Stimulated activated naive CD8-positive, alpha-beta T cell treated with anti-CD3 and anti-CD28 coated beads, Interleukin-15, Interleukin-2, amounts not matched to agents 100 U/mL and 50 U/mL, for 24 hours (primary cell): ENCODE measurements at regions not wholly inside any gene's neighbourhood (a gene's known extent, or its start where the extent isn't known, plus 50 kb on each side); places are given as distances from the start of the nearest gene placed in this dataset.
"Not testable (repeated sequence)": the region's sequence is repeated elsewhere in the genome, so short reads cannot be mapped to it uniquely, and the experiment has no call there.

Experiments used
- ATAC-seq: fragments of 150-1000 bp; cut with Tn5 transposase; one replicate; pipeline ENCODE4 v1.10.0; 2021
- DNase-seq: peaks from one replicate; pipeline ENCODE4 v3.0.0; 2021

GRCh38 chr9:22508354-22508753 is 61.7 kb downstream of the DMRTA1 start:
- ATAC-seq, DNase-seq: not testable (repeated sequence)

GRCh38 chr9:22508790-22509189 is 62.2 kb downstream of the DMRTA1 start:
- ATAC-seq (no peak), DNase-seq (no peak)

- DNase-seq = no peak
- ATAC-seq = no peak
These were observed 65.9 kb downstream of the DMRTA1 start for GRCh38 chr9:22512495-22512894.

- ATAC-seq (no peak), DNase-seq (no peak)
These were observed 68.2 kb downstream of the DMRTA1 start for GRCh38 chr9:22514871-22515270.

GRCh38 chr9:22522206-22522740 is 75.6 kb downstream of the DMRTA1 start:
- DNase-seq (no peak), ATAC-seq (no peak)

GRCh38 chr9:22528485-22528884 is 81.9 kb downstream of the DMRTA1 start:
- no peak for DNase-seq
- no peak for ATAC-seq

- no peak for DNase-seq
- ATAC-seq = no peak
These were observed 83.0 kb downstream of the DMRTA1 start for GRCh38 chr9:22529426-22530199.

- no peak for DNase-seq
- ATAC-seq = no peak
These were observed 89.2 kb downstream of the DMRTA1 start for GRCh38 chr9:22535780-22536179.

- DNase-seq (no peak), ATAC-seq (no peak)
These were observed 91.1 kb downstream of the DMRTA1 start for GRCh38 chr9:22537721-22538120.

- ATAC-seq = no peak
- no peak for DNase-seq
These were observed 102.0 kb downstream of the DMRTA1 start for GRCh38 chr9:22548625-22549024.

GRCh38 chr9:22574740-22575139 is 128.1 kb downstream of the DMRTA1 start:
- no peak for ATAC-seq
- DNase-seq = no peak

GRCh38 chr9:22580788-22581187 is 134.2 kb downstream of the DMRTA1 start:
- no peak for DNase-seq
- no peak for ATAC-seq

GRCh38 chr9:22582221-22582620 is 135.6 kb downstream of the DMRTA1 start:
- no peak for ATAC-seq

GRCh38 chr9:22588918-22589317 is 142.3 kb downstream of the DMRTA1 start:
- ATAC-seq (no peak), DNase-seq (no peak)

More at GRCh38 chr9:22582221-22582620, 135.6 kb downstream of the DMRTA1 start:
- no peak for DNase-seq

GRCh38 chr9:22590336-22591033 is 143.9 kb downstream of the DMRTA1 start:
- DNase-seq = no peak
- ATAC-seq = no peak

GRCh38 chr9:22595805-22596204 is 149.2 kb downstream of the DMRTA1 start:
- DNase-seq (no peak), ATAC-seq (no peak)

GRCh38 chr9:22617156-22617555 is 170.5 kb downstream of the DMRTA1 start:
- no peak for ATAC-seq

GRCh38 chr9:22622815-22623214 is 176.2 kb downstream of the DMRTA1 start:
- no peak for DNase-seq

More at GRCh38 chr9:22617156-22617555, 170.5 kb downstream of the DMRTA1 start:
- no peak for DNase-seq

GRCh38 chr9:22623236-22623635 is 176.6 kb downstream of the DMRTA1 start:
- DNase-seq (no peak), ATAC-seq (no peak)

More at GRCh38 chr9:22622815-22623214, 176.2 kb downstream of the DMRTA1 start:
- ATAC-seq = no peak

- no peak for ATAC-seq
These were observed 178.9 kb downstream of the DMRTA1 start for GRCh38 chr9:22625540-22625939.

GRCh38 chr9:22643541-22643940 is 196.9 kb downstream of the DMRTA1 start:
- ATAC-seq (no peak), DNase-seq (no peak)

More at GRCh38 chr9:22625540-22625939, 178.9 kb downstream of the DMRTA1 start:
- DNase-seq = no peak

- ATAC-seq (no peak), DNase-seq (no peak)
These were observed 199.3 kb downstream of the DMRTA1 start for GRCh38 chr9:22645893-22646292.

GRCh38 chr9:22649384-22649783 is 202.8 kb downstream of the DMRTA1 start:
- no peak for ATAC-seq
- no peak for DNase-seq
